ENCODE measurements at regions not wholly inside any gene's neighbourhood (a gene's known extent, or its start where the extent isn't known, plus 50 kb on each side); places are given as distances from the start of the nearest gene placed in this dataset.

GRCh38 chr16:87244636-87245197 lies 72.5 kb downstream of the C16orf95 start:
- DNase-seq (ENCODE audit: extremely low read depth in 1 of 2, low read depth in 1 of 2), result no peak

GRCh38 chr16:87245511-87245910 lies 71.7 kb downstream of the C16orf95 start:
- DNase-seq (ENCODE audit: extremely low read depth in 1 of 2, low read depth in 1 of 2), result no peak

GRCh38 chr16:87246269-87247065 lies 70.7 kb downstream of the C16orf95 start:
- DNase-seq (ENCODE audit: extremely low read depth in 1 of 2, low read depth in 1 of 2), result no peak

GRCh38 chr16:87248714-87249113 lies 68.5 kb downstream of the C16orf95 start:
- DNase-seq (ENCODE audit: extremely low read depth in 1 of 2, low read depth in 1 of 2), result no peak

- no peak for DNase-seq (ENCODE audit: extremely low read depth in 1 of 2, low read depth in 1 of 2)
Observed at GRCh38 chr16:87249425-87249824, 67.8 kb downstream of the C16orf95 start.

- DNase-seq (ENCODE audit: extremely low read depth in 1 of 2, low read depth in 1 of 2), result no peak
Observed at GRCh38 chr16:87250431-87250960, 66.7 kb downstream of the C16orf95 start.

GRCh38 chr16:87252269-87252970 lies 64.8 kb downstream of the C16orf95 start:
- DNase-seq (ENCODE audit: extremely low read depth in 1 of 2, low read depth in 1 of 2), result no peak

Data from stimulated activated CD8-positive, alpha-beta memory T cell treated with anti-CD3 and anti-CD28 coated beads, Interleukin-7, amount 100 ng/mL, for 48 hours (primary cell).